Caco-2 (cell line): ENCODE measurements at regions not wholly inside any gene's neighbourhood (a gene's known extent, or its start where the extent isn't known, plus 50 kb on each side); places are given as distances from the start of the nearest gene placed in this dataset.

Experiments used
- BruUV-seq: library from RNA; stranded (reverse); fragments of 400-500 nt; replicated peaks from 2 replicates; lab custom pipeline; 2021; lab: Mats Ljungman, UMichigan
- CTCF ChIA-PET: fragments of 300-600 bp; sonication (Branson Sonifier 250); formaldehyde crosslinking; loops from one replicate; lab custom pipeline; 2022; ENCODE audit warnings: antibody characterized with exemption; lab: Charles Lee
- POLR2A ChIA-PET: fragments of 300-600 bp; sonication (Branson Sonifier 250); formaldehyde crosslinking; loops from one replicate; lab custom pipeline; 2022; ENCODE audit warnings: antibody characterized with exemption; lab: Charles Lee
- DNase-seq, 2 experiments: peaks; one replicate each; pipeline versions ENCODE4 v3.0.0 to v3.0.0-alpha.2; 2020 to 2022
- H3K27me3 ChIP-seq: replicated peaks from 2 replicates; pipeline ENCODE4 v1.6.0; 2011; ENCODE audit warnings: low read length; ENCODE audit not compliant: control insufficient read depth, insufficient read depth
- H3K36me3 ChIP-seq: 2 replicates; pipeline ENCODE4 v1.5.1; 2011; ENCODE audit warnings: low read length; ENCODE audit not compliant: control insufficient read depth, insufficient read depth
- H3K4me1 ChIP-seq: fragments of 250-450 bp; sonication (Bioruptor Pico); 2 replicates; pipeline ENCODE4 v1.5.1; 2020; ENCODE audit warnings: mild to moderate bottlenecking
- H3K4me3 ChIP-seq: 2 replicates; pipeline ENCODE4 v1.5.1; 2011; ENCODE audit warnings: low read depth, mild to moderate bottlenecking, control low read depth, low read length
- H3K9me3 ChIP-seq: fragments of 250-450 bp; sonication (Bioruptor Pico); 2 replicates; pipeline ENCODE4 v1.5.1; 2020; ENCODE audit warnings: mild to moderate bottlenecking, moderate library complexity
- H3K27ac Mint-ChIP-seq: one replicate; pipeline ENCODE4 v1.8.0; 2022; ENCODE audit warnings: mixed read lengths; ENCODE audit not compliant: unreplicated experiment
- H3K27me3 Mint-ChIP-seq: one replicate; pipeline ENCODE4 v1.8.0; 2022; ENCODE audit warnings: mixed read lengths; ENCODE audit not compliant: insufficient read depth, unreplicated experiment
- H3K36me3 Mint-ChIP-seq: one replicate; pipeline ENCODE4 v1.8.0; 2022; ENCODE audit warnings: mild to moderate bottlenecking, mixed read lengths; ENCODE audit not compliant: insufficient read depth, unreplicated experiment
- H3K4me1 Mint-ChIP-seq: one replicate; pipeline ENCODE4 v1.8.0; 2022; ENCODE audit warnings: low read depth, mixed read lengths; ENCODE audit not compliant: unreplicated experiment
- H3K4me3 Mint-ChIP-seq: one replicate; pipeline ENCODE4 v1.8.0; 2022; ENCODE audit warnings: mild to moderate bottlenecking, moderate library complexity, mixed read lengths; ENCODE audit not compliant: unreplicated experiment
- H3K9me3 Mint-ChIP-seq: one replicate; pipeline ENCODE4 v1.8.0; 2022; ENCODE audit warnings: mixed read lengths; ENCODE audit not compliant: unreplicated experiment
- CTCF ChIP-seq, 2 experiments: fragments of 200-600 bp in 1 of 2; IDR thresholded peaks; 1 replicate in 1 of 2; 2 replicates in 1 of 2; pipeline versions ENCODE4 v1.5.1 to v1.8.0; 2011 to 2022; ENCODE audit warnings: antibody characterized with exemption in 1 of 2, control low read depth in 1 of 2, inconsistent platforms in 1 of 2, low read depth in 1 of 2, low read length in 1 of 2, mild to moderate bottlenecking in 1 of 2, moderate library complexity in 1 of 2; ENCODE audit not compliant: insufficient read depth in 1 of 2, severe bottlenecking in 1 of 2, unreplicated experiment in 1 of 2
- intact Hi-C: fragments of 100-400 bp; cut with micrococcal nuclease; formaldehyde crosslinking; loops from one replicate; pipeline ENCODE4 v1.10.0; 2022; ENCODE audit not compliant: unreplicated experiment

DNA sequence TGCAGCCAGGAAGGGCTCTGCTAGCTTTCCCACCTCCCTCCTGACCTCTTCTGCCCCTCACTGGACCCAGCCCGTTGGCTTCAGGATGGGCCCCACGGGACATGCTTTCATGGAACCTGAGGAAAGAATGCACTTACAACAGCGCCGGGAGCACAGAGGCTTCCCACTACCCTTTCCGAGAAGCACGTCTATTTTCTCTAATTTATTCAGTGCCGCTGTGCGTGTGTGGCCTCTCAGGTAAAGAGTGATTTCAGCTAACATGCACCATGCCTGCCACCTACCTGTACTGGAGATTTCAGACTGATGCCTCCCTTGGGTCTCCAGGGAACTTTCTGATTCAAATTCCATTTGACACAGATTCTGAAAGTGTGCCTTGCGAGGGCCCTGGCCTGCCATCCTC, 140.1 kb downstream of the CYLD start:
- POLR2A ChIA-PET = no interaction called here
- Mint-ChIP-seq H3K27me3 (peaks cover 3% of the 10 kb centered on the region), H3K9me3 (peaks cover 13% of the 10 kb centered on the region)

GRCh38 chr16:50881331-50881830, 139.5 kb downstream of the CYLD start:
- Mint-ChIP-seq H3K36me3 (no peaks in the 10 kb centered on the region), H3K9me3 (peaks cover 13% of the 10 kb centered on the region), H3K4me1 (no peaks in the 10 kb centered on the region), H3K27me3 (peaks cover 4% of the 10 kb centered on the region), H3K4me3 (no peak overlapping the region), H3K27ac (no peak overlapping the region)
- H3K27me3 ChIP-seq = no peaks in the 10 kb centered on the region
- BruUV-seq = no TSS peak
- H3K4me1 ChIP-seq = no peaks in the 10 kb centered on the region
- intact Hi-C loops = loop anchor here (5.0 kb wide), 1 partner anchor 49 kb away; no protein-coding TSS in a partner anchor
- CTCF ChIA-PET = no interaction called here
- POLR2A ChIA-PET = no interaction called here
- DNase-seq = no peak
- no peaks in the 10 kb centered on the region for H3K36me3 ChIP-seq
- no peak for TF ChIP-seq CTCF (IDR thresholded peaks at IDR 0.05; ENCODE audit: insufficient read depth in 1 of 2, low read depth in 1 of 2, low read length in 1 of 2, severe bottlenecking in 1 of 2, unreplicated experiment in 1 of 2)
- peaks cover 5% of the 10 kb centered on the region; the same call in 1 of the 2 replicates for H3K9me3 ChIP-seq
- no peak overlapping the region for H3K4me3 ChIP-seq

More for the DNA sequence above, 140.1 kb downstream of the CYLD start:
- Mint-ChIP-seq H3K4me3 (no peak overlapping the region), H3K4me1 (no peaks in the 10 kb centered on the region), H3K36me3 (no peaks in the 10 kb centered on the region), H3K27ac (no peak overlapping the region)
- Histone ChIP-seq H3K9me3 (peaks cover 5% of the 10 kb centered on the region; the same call in 1 of the 2 replicates), H3K36me3 (no peaks in the 10 kb centered on the region), H3K4me1 (no peaks in the 10 kb centered on the region), H3K27me3 (no peaks in the 10 kb centered on the region), H3K4me3 (no peak overlapping the region)
- CTCF ChIA-PET = no interaction called here
- DNase-seq = no peak
- no peak for TF ChIP-seq CTCF (IDR thresholded peaks at IDR 0.05; ENCODE audit: insufficient read depth in 1 of 2, low read depth in 1 of 2, low read length in 1 of 2, severe bottlenecking in 1 of 2, unreplicated experiment in 1 of 2)
- intact Hi-C loops = loop anchor here (5.0 kb wide), 1 partner anchor 50 kb away; no protein-coding TSS in a partner anchor
- no TSS peak for BruUV-seq

DNA sequence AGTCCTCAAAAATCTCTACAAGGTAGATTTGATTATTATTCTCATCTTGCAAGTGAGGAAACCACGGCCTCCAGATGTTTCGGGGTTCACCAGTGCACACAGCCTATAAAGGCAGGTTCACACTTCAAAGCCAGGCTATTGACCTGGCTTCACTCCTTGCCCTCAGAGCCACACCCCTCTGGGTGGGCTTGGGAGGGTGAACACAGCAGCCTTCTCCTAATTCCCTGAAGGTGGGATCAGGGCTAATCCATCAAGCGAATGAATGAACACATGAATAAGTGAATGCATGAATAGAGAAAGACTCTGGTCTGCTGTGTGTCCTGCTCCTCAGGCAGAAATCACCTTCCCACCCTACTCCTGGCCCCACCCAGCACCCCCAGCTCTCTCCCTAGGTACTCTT, 139.0 kb downstream of the CYLD start:
- H3K4me3 ChIP-seq = no peak overlapping the region
- no peaks in the 10 kb centered on the region for H3K36me3 ChIP-seq
- DNase-seq = no peak
- intact Hi-C loops = loop anchor here (5.0 kb wide), 1 partner anchor 49 kb away; no protein-coding TSS in a partner anchor
- H3K27me3 ChIP-seq = no peaks in the 10 kb centered on the region
- no peak for TF ChIP-seq CTCF (IDR thresholded peaks at IDR 0.05; ENCODE audit: insufficient read depth in 1 of 2, low read depth in 1 of 2, low read length in 1 of 2, severe bottlenecking in 1 of 2, unreplicated experiment in 1 of 2)
- POLR2A ChIA-PET = no interaction called here
- H3K4me1 ChIP-seq = no peaks in the 10 kb centered on the region
- no peak overlapping the region for H3K4me3 Mint-ChIP-seq
- H3K27me3 Mint-ChIP-seq = peaks cover 7% of the 10 kb centered on the region
- H3K9me3 Mint-ChIP-seq = peaks cover 13% of the 10 kb centered on the region
- H3K36me3 Mint-ChIP-seq = no peaks in the 10 kb centered on the region
- H3K9me3 ChIP-seq = peaks cover 5% of the 10 kb centered on the region; the same call in 1 of the 2 replicates
- H3K4me1 Mint-ChIP-seq = no peaks in the 10 kb centered on the region
- no peak overlapping the region for H3K27ac Mint-ChIP-seq
- BruUV-seq = no TSS peak
- CTCF ChIA-PET = no interaction called here
